ENCODE measurements at regions not wholly inside any gene's neighbourhood (a gene's known extent, or its start where the extent isn't known, plus 50 kb on each side); places are given as distances from the start of the nearest gene placed in this dataset.

GRCh38 chr3:22728406-22728805 lies 474.7 kb upstream of the UBE2E2 start:
- no peaks in the 10 kb centered on the region for H3K9me2 ChIP-seq (ENCODE audit: insufficient read depth)
- no peaks in the 10 kb centered on the region for H3K36me3 ChIP-seq (ENCODE audit: control insufficient read depth in 1 of 2, insufficient read depth in 2 of 2, low read length in 2 of 2)
- TF ChIP-seq SP1 (IDR thresholded peaks at IDR 0.05; ENCODE audit: low read depth) (no peak), ZBTB33 (IDR thresholded peaks at IDR 0.05; ENCODE audit: extremely low read depth, insufficient replicate concordance, low read length) (no peak), POLR2AphosphoS5 (IDR thresholded peaks at IDR 0.05; ENCODE audit: low read depth, low read length) (no peak), ELF1 (IDR thresholded peaks at IDR 0.05; ENCODE audit: borderline replicate concordance, low read depth) (no peak), ZFX (IDR thresholded peaks at IDR 0.05) (no peak), JUND (IDR thresholded peaks at IDR 0.05) (no peak), RAD21 (IDR thresholded peaks at IDR 0.05; ENCODE audit: low read depth) (no peak), POLR2A (IDR thresholded peaks at IDR 0.05; ENCODE audit: borderline replicate concordance, extremely low read depth, insufficient read depth, insufficient read length) (no peak), SIN3A (IDR thresholded peaks at IDR 0.05; ENCODE audit: low read depth) (no peak), FOSL1 (IDR thresholded peaks at IDR 0.05; ENCODE audit: low read depth) (no peak), YY1 (IDR thresholded peaks at IDR 0.05; ENCODE audit: extremely low read depth, insufficient replicate concordance, low read depth, low read length) (no peak), EGR1 (IDR thresholded peaks at IDR 0.05; ENCODE audit: low read depth) (no peak), TCF7L2 (IDR thresholded peaks at IDR 0.05; ENCODE audit: borderline replicate concordance, extremely low read depth, insufficient read depth, insufficient read length) (no peak), MAX (IDR thresholded peaks at IDR 0.05) (no peak), EZH2 (IDR thresholded peaks at IDR 0.05) (no peak), CBX3 (IDR thresholded peaks at IDR 0.05; ENCODE audit: low read depth) (no peak)
- TF ChIP-seq, protein P1, sequence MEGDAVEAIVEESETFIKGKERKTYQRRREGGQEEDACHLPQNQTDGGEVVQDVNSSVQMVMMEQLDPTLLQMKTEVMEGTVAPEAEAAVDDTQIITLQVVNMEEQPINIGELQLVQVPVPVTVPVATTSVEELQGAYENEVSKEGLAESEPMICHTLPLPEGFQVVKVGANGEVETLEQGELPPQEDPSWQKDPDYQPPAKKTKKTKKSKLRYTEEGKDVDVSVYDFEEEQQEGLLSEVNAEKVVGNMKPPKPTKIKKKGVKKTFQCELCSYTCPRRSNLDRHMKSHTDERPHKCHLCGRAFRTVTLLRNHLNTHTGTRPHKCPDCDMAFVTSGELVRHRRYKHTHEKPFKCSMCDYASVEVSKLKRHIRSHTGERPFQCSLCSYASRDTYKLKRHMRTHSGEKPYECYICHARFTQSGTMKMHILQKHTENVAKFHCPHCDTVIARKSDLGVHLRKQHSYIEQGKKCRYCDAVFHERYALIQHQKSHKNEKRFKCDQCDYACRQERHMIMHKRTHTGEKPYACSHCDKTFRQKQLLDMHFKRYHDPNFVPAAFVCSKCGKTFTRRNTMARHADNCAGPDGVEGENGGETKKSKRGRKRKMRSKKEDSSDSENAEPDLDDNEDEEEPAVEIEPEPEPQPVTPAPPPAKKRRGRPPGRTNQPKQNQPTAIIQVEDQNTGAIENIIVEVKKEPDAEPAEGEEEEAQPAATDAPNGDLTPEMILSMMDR (IDR thresholded peaks at IDR 0.05 in 2 of 3, conservative IDR thresholded peaks at IDR 0.05 in 1 of 3; ENCODE audit: borderline replicate concordance in 1 of 3, insufficient read depth in 1 of 3, low read depth in 2 of 3, low read length in 2 of 3): no peak
- TF ChIP-seq, protein P2, sequence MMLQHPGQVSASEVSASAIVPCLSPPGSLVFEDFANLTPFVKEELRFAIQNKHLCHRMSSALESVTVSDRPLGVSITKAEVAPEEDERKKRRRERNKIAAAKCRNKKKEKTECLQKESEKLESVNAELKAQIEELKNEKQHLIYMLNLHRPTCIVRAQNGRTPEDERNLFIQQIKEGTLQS (IDR thresholded peaks at IDR 0.05): no peak
- TF ChIP-seq, protein P3, sequence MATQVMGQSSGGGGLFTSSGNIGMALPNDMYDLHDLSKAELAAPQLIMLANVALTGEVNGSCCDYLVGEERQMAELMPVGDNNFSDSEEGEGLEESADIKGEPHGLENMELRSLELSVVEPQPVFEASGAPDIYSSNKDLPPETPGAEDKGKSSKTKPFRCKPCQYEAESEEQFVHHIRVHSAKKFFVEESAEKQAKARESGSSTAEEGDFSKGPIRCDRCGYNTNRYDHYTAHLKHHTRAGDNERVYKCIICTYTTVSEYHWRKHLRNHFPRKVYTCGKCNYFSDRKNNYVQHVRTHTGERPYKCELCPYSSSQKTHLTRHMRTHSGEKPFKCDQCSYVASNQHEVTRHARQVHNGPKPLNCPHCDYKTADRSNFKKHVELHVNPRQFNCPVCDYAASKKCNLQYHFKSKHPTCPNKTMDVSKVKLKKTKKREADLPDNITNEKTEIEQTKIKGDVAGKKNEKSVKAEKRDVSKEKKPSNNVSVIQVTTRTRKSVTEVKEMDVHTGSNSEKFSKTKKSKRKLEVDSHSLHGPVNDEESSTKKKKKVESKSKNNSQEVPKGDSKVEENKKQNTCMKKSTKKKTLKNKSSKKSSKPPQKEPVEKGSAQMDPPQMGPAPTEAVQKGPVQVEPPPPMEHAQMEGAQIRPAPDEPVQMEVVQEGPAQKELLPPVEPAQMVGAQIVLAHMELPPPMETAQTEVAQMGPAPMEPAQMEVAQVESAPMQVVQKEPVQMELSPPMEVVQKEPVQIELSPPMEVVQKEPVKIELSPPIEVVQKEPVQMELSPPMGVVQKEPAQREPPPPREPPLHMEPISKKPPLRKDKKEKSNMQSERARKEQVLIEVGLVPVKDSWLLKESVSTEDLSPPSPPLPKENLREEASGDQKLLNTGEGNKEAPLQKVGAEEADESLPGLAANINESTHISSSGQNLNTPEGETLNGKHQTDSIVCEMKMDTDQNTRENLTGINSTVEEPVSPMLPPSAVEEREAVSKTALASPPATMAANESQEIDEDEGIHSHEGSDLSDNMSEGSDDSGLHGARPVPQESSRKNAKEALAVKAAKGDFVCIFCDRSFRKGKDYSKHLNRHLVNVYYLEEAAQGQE (IDR thresholded peaks at IDR 0.05; ENCODE audit: low read depth): no peak
- no peak for ATAC-seq
- H3K4me1 ChIP-seq (ENCODE audit: control insufficient read depth in 1 of 2, insufficient read depth in 2 of 2, low read length in 2 of 2): no peaks in the 10 kb centered on the region
- H3K27ac ChIP-seq (ENCODE audit: low read depth, low read length): no peak overlapping the region
- H3K79me2 ChIP-seq (ENCODE audit: insufficient read depth, low read length): no peaks in the 10 kb centered on the region
- peaks cover 0 to 4% of the 10 kb centered on the region in 2 experiments; a peak in 1 of 4 replicates for H3K9me3 ChIP-seq (ENCODE audit: control insufficient read depth in 1 of 2, insufficient read depth in 1 of 2, low read depth in 1 of 2, low read length in 2 of 2)
- ChIA-PET POLR2A (no interaction called here), RAD21 (ENCODE audit: low non-redundant PET in 1 of 2, low total read pairs in 2 of 2, uncharacterized antibody in 2 of 2, unreplicated experiment in 2 of 2) (no interaction called here), CTCF (no interaction called here)
- no peak overlapping the region for H2AFZ ChIP-seq (ENCODE audit: low read depth, low read length, poor library complexity, severe bottlenecking)
- H4K20me1 ChIP-seq (ENCODE audit: insufficient read depth): no peaks in the 10 kb centered on the region
- H3K27me3 ChIP-seq (ENCODE audit: insufficient read depth, low read length): no peaks in the 10 kb centered on the region
- BruUV-seq (replicated peaks): no TSS peak
- intact Hi-C loops (cut with micrococcal nuclease): no loop called here
- DNase-seq (ENCODE audit: low read depth, low spot score): no peak
- no peak overlapping the region for H3K4me3 ChIP-seq (replicated peaks in 1 of 2; ENCODE audit: low read depth in 1 of 2, low read length in 2 of 2)
- H3K4me2 ChIP-seq (ENCODE audit: low read length): no peak overlapping the region
- H3K9ac ChIP-seq (ENCODE audit: low read length): no peak overlapping the region
